GM18508 (cell line): ENCODE measurements at regions not wholly inside any gene's neighbourhood (a gene's known extent, or its start where the extent isn't known, plus 50 kb on each side); places are given as distances from the start of the nearest gene placed in this dataset.
"Not testable (repeated sequence)": the region's sequence is repeated elsewhere in the genome, so short reads cannot be mapped to it uniquely, and the experiment has no call there.

Experiments
- ATAC-seq: cut with Tn5 transposase; IDR thresholded peaks from one replicate; pipeline ENCODE4 v1.9.1; 2021; ENCODE audit warnings: moderate number of reproducible peaks; ENCODE audit not compliant: insufficient read depth, unreplicated experiment

- no peak for ATAC-seq
Measured at GRCh38 chr18:77369644-77370043, 120.0 kb downstream of the GALR1 start.

DNA sequence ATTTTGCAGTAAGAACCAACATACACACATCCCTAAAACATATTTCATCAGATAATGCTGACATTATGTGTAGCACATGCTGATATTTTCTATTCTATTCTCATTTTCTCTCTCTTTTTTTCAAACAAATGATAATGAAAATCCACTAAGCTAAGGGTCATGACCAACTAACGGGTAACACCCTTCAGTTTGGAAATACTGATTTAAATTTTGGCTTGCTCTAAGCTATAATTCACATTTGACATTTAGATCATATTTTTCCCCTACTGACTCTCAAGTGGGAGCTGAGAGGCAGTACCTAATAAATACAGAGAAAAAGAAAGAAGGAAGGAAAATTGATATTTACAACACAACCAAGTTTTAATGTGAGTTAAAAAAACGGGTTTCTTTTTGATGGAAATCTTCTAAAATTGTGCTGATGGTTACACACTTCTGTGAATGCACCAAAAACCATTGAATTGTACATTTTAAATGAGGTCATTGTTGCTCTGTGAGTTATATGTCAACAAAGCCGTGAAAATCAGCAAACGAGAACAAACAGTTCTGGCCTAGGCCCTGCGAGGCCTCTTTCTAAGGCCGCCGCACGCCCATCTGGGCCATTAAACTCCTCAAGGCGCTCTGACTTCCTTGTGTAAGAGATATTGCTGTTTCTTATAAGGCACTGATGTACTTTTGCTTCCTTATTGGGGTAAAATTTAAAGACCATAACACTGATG is 124.2 kb downstream of the GALR1 start:
- ATAC-seq, result no peak

DNA sequence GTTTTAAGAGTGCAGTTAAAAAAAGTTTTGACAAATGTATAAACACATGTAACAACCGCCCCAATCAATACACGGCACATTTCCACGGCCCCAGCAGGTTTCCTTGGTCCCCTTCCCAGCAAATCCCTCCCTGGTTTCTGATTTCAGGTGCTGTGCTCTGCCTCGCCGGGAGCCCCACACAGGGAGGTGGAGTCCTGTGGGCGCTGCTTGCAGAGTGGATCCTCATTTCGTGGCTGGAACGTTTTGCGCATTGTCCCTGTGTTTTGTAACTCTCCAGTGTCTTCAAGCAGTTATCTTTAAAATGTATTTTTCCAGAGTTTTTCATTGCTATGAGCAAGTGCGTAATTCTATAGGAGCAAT is 124.8 kb downstream of the GALR1 start:
- no peak for ATAC-seq

DNA sequence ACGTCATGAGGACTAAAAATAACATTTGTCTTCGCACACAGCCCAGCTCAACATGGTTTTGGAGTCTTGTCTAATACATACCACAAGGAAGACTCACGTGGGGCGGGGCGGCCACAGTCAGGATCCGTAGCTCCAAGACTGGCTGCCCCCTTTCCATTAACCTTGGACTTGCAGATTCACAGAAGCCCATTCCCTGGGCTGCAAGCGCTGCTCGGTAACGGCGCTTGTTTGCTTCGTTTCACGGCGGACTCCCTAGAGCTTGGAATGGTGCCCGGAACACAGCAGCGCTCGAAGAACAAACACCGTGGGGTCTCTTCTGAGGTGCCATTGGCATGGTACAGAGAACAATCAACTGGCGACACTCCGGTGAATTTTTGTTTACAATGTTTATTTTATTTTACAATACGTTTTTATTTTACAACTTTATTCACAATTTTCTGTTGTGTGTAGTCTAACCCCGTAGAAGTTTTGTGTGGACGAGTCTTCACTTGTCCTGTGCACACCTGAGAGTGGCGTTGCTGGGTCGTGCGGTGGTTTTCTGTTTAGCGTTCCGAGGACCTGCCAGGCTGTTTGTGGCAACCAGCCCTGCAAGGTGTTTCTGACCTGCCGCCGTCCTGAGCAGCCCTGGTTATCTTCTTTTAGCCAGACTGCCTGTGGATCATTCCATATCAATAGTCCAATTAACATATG is 126.5 kb downstream of the GALR1 start:
- ATAC-seq, result no peak

- ATAC-seq, result no peak
Measured at GRCh38 chr18:77376733-77377094, 127.1 kb downstream of the GALR1 start.

- ATAC-seq, result no peak
Measured at GRCh38 chr18:77377813-77378212, 128.2 kb downstream of the GALR1 start.

GRCh38 chr18:77379976-77380509 is 130.4 kb downstream of the GALR1 start:
- no peak for ATAC-seq

GRCh38 chr18:77380695-77381094 is 131.0 kb downstream of the GALR1 start:
- no peak for ATAC-seq

DNA sequence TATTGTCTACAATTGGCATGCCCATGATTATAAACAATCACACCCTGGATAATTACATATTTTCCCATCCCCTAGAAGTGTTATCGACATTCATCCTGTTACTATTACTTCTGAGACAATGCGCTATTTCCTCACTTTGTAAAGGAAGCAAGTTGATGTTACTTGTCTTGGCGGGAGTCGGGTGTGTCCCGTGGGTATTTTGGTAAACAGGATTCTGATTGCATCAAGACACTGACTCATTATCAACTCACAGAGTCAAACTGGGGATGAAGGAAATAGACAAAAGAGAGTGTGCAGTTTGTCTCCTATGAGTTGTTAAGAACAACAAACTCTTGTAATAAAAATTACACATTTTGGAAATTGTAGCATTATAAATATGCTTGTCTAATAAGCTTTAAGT is 142.7 kb downstream of the GALR1 start:
- no peak for ATAC-seq

GRCh38 chr18:77393519-77393918 is 143.9 kb downstream of the GALR1 start:
- no peak for ATAC-seq

- no peak for ATAC-seq
Measured at GRCh38 chr18:77395953-77396352, 146.3 kb downstream of the GALR1 start.

GRCh38 chr18:77397056-77397455 is 147.4 kb downstream of the GALR1 start:
- ATAC-seq, result no peak

DNA sequence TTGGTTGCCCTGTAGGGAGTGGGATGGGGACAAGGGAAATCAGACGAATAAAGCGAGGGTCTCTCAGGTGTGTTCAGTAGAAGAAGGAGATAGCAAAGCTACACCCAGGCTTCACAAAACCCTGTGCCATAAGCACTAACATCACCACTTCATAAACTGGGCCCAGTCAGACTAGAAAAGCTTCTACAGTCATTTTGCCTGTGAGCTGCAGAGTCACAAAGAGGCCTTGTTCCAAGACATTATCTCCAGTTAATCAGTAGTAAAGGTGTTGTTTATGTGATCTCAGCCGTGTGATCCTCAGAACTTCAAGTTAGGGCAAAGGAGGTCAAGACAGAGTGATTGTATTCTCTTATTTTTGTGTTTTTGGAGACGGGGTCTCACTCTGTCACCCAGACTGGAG is 148.0 kb downstream of the GALR1 start:
- no peak for ATAC-seq

DNA sequence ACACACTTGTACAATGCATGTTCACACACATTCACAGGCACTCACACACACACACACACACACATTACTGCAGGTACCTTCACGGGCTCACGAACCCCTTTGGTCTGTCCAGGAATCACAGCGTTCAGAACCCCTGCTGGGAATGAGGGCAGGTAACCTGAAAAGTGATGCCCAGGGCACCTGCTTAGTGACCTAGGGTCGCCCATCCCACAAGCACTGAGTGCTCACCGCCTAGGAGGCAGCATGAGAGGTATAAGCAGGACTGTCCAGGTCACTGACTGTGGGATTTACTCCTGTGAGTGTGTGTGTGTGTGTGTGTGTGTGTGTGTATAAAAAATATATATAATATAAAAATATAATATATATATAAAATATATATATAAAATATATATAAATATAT is 150.9 kb downstream of the GALR1 start:
- ATAC-seq, result no peak

- ATAC-seq, result no peak
Measured at GRCh38 chr18:77401173-77401572, 151.5 kb downstream of the GALR1 start.

DNA sequence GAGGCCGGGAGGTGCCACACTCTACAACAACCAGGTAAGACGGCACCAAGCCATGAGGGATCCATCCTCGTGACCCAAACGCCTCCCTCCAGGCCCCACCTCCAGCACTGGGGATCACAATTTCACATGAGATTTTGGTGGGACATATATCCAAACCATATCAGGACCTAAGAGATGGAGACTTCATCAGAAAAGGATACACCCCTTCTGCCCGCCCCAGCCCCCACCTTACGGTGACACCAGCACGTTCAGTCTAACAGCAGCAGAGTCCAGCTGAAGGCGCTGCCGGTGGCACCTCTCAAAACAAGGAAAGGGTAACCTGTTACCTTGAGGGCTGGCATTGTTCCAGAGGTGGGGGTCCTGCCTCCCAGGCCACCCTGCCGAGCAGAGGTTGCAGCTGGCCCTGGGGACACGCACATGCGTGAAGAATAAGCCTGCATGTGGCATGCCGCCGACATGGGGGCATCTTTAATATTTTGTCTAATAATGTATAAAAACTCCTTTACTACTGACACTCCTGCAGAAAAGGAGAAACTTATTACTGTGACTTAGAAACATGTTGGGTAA is 154.4 kb downstream of the GALR1 start:
- ATAC-seq, result no peak

GRCh38 chr18:77405096-77405495 is 155.4 kb downstream of the GALR1 start:
- ATAC-seq, result no peak

DNA sequence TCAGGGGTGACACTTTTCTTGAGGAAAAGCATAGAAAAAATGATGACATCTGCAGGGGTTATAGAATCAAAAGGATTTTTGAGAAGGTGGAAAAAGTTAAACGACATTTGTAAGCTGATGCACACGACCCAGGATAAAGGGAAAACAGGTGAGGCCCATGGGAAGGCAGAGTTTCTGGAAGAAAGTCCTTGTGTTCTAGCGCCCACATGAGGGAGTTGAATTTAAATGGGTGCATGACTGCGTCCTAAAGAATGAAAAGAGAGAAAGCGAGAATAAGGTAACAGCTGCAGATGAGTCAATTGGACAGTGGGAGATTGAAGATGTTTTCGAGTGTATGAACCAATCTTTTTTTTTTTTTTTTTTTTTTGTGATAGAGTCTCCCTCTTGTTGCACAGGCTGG is 158.1 kb downstream of the GALR1 start:
- no peak for ATAC-seq

- not testable (repeated sequence) for ATAC-seq
Measured at GRCh38 chr18:77421546-77421945, 171.9 kb downstream of the GALR1 start.

- no peak for ATAC-seq
Measured at GRCh38 chr18:77422974-77423867, 173.6 kb downstream of the GALR1 start.

GRCh38 chr18:77433076-77433475 is 183.4 kb downstream of the GALR1 start:
- no peak for ATAC-seq
